NCI-H82 treated with DMSO at 0.1 percent for 48 hours (cell line): ENCODE measurements at regions not wholly inside any gene's neighbourhood (a gene's known extent, or its start where the extent isn't known, plus 50 kb on each side); places are given as distances from the start of the nearest gene placed in this dataset.
"Not testable (repeated sequence)": the region's sequence is repeated elsewhere in the genome, so short reads cannot be mapped to it uniquely, and the experiment has no call there.

Experiments used
- DNase-seq: peaks from one replicate; lab custom pipeline; 2025; ENCODE audit not compliant: unreplicated experiment; lab: John Stamatoyannopoulos, UW

GRCh38 chr1:90826024-90826423 is 108.9 kb upstream of the BARHL2 start:
- no peak for DNase-seq

- no peak for DNase-seq
These were observed 107.4 kb upstream of the BARHL2 start for GRCh38 chr1:90824551-90824950.

GRCh38 chr1:90823686-90824085 is 106.6 kb upstream of the BARHL2 start:
- no peak for DNase-seq

GRCh38 chr1:90821788-90822359 is 104.8 kb upstream of the BARHL2 start:
- no peak for DNase-seq

GRCh38 chr1:90821152-90821787 is 104.2 kb upstream of the BARHL2 start:
- no peak for DNase-seq

GRCh38 chr1:90820745-90821144 is 103.6 kb upstream of the BARHL2 start:
- no peak for DNase-seq

GRCh38 chr1:90817399-90817798 is 100.3 kb upstream of the BARHL2 start:
- DNase-seq: no peak

- not testable (repeated sequence) for DNase-seq
These were observed 95.1 kb upstream of the BARHL2 start for GRCh38 chr1:90812237-90812636.

GRCh38 chr1:90811444-90811950 is 94.4 kb upstream of the BARHL2 start:
- DNase-seq: not testable (repeated sequence)

- no peak for DNase-seq
These were observed 93.6 kb upstream of the BARHL2 start for GRCh38 chr1:90810681-90811080.

GRCh38 chr1:90809996-90810395 is 92.9 kb upstream of the BARHL2 start:
- DNase-seq: no peak

GRCh38 chr1:90809093-90809492 is 92.0 kb upstream of the BARHL2 start:
- DNase-seq: no peak

GRCh38 chr1:90807329-90807728 is 90.2 kb upstream of the BARHL2 start:
- DNase-seq: no peak

GRCh38 chr1:90802622-90803021 is 85.5 kb upstream of the BARHL2 start:
- no peak for DNase-seq

GRCh38 chr1:90800012-90800717 is 83.1 kb upstream of the BARHL2 start:
- DNase-seq: peak; percentile 77

- no peak for DNase-seq
These were observed 82.2 kb upstream of the BARHL2 start for GRCh38 chr1:90799326-90799725.

GRCh38 chr1:90798883-90799282 is 81.8 kb upstream of the BARHL2 start:
- DNase-seq: no peak

- no peak for DNase-seq
These were observed 81.2 kb upstream of the BARHL2 start for GRCh38 chr1:90798344-90798743.

- DNase-seq: peak; percentile 77
These were observed 78.3 kb upstream of the BARHL2 start for GRCh38 chr1:90795431-90795830.

GRCh38 chr1:90786709-90787108 is 69.6 kb upstream of the BARHL2 start:
- DNase-seq: no peak

GRCh38 chr1:90784186-90784847 is 67.2 kb upstream of the BARHL2 start:
- DNase-seq: no peak

- peak; percentile 63 for DNase-seq
These were observed 66.1 kb upstream of the BARHL2 start for GRCh38 chr1:90783181-90783580.
